ENCODE measurements at regions not wholly inside any gene's neighbourhood (a gene's known extent, or its start where the extent isn't known, plus 50 kb on each side); places are given as distances from the start of the nearest gene placed in this dataset.
"Not testable (repeated sequence)": the region's sequence is repeated elsewhere in the genome, so short reads cannot be mapped to it uniquely, and the experiment has no call there.

GRCh38 chr7:67463316-67463715, 466.7 kb downstream of the TYW1 start:
- DNase-seq = no peak
- Mint-ChIP-seq H3K9me3 (peaks cover 6 to 14% of the 10 kb centered on the region in 2 donors), H3K4me3 (no peak overlapping the region), H3K27me3 (peaks cover 11% of the 10 kb centered on the region), H3K4me1 (no peaks in the 10 kb centered on the region), H3K27ac (no peak overlapping the region)
- no peak for ATAC-seq

GRCh38 chr7:67463983-67464382, 467.4 kb downstream of the TYW1 start:
- no peak for DNase-seq
- no peaks in the 10 kb centered on the region for H3K4me1 Mint-ChIP-seq
- peaks cover 11% of the 10 kb centered on the region for H3K27me3 Mint-ChIP-seq
- no peak overlapping the region for H3K27ac Mint-ChIP-seq
- no peak overlapping the region for H3K4me3 Mint-ChIP-seq
- no peak for ATAC-seq
- peaks cover 11 to 19% of the 10 kb centered on the region in 2 donors for H3K9me3 Mint-ChIP-seq

GRCh38 chr7:67466109-67466508, 469.5 kb downstream of the TYW1 start:
- no peak overlapping the region for H3K27ac Mint-ChIP-seq
- H3K4me1 Mint-ChIP-seq = no peaks in the 10 kb centered on the region
- ATAC-seq (no peak), DNase-seq (no peak)
- H3K9me3 Mint-ChIP-seq = peaks cover 11 to 28% of the 10 kb centered on the region in 2 donors
- peaks cover 11% of the 10 kb centered on the region for H3K27me3 Mint-ChIP-seq
- no peak overlapping the region for H3K4me3 Mint-ChIP-seq

GRCh38 chr7:67470256-67470751, 473.7 kb downstream of the TYW1 start:
- Mint-ChIP-seq H3K4me1 (no peaks in the 10 kb centered on the region), H3K9me3 (peaks cover 7 to 18% of the 10 kb centered on the region in 2 donors), H3K27me3 (no peaks in the 10 kb centered on the region), H3K27ac (no peak overlapping the region), H3K4me3 (no peak overlapping the region)
- no peak for DNase-seq
- no peak for ATAC-seq

- H3K27ac Mint-ChIP-seq = no peak overlapping the region
Measured at GRCh38 chr7:67475293-67475692, 478.7 kb downstream of the TYW1 start.

GRCh38 chr7:67478066-67478465, 481.4 kb downstream of the TYW1 start:
- no peaks in the 10 kb centered on the region for H3K9me3 Mint-ChIP-seq
- H3K4me1 Mint-ChIP-seq = no peaks in the 10 kb centered on the region
- ATAC-seq (no peak), DNase-seq (no peak)
- no peak overlapping the region for H3K27ac Mint-ChIP-seq
- no peak overlapping the region for H3K4me3 Mint-ChIP-seq
- no peaks in the 10 kb centered on the region for H3K27me3 Mint-ChIP-seq

More at GRCh38 chr7:67475293-67475692, 478.7 kb downstream of the TYW1 start:
- no peaks in the 10 kb centered on the region for H3K4me1 Mint-ChIP-seq
- no peak for DNase-seq
- H3K27me3 Mint-ChIP-seq = no peaks in the 10 kb centered on the region
- H3K4me3 Mint-ChIP-seq = no peak overlapping the region
- no peaks in the 10 kb centered on the region for H3K9me3 Mint-ChIP-seq
- ATAC-seq = no peak

DNA sequence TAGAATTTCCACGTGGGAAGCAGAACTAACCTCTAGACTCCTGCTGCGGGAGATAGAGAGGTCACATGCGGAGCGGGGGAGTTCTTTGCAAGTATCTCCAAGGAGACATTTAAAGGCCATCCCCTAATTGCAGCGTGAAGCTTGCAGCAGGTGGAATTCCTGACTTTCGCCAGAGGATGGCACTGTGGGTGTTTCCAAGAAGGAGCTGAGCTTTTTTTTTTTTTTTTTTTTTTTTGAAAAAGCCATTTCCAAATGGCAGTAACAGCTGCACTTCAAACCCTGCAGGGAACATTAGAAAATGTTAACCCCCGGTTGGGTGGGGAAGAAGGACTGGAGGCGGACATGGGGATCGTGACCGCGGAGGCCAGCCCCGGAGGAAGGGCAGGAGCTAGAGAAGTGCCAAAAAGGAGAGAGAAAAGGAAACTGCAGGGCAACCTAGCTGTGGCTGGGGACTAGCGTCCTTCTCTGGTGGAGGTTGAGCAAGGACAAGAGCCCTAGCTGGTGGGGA, 487.7 kb downstream of the TYW1 start:
- no peak for ATAC-seq
- peak; percentile 15 for DNase-seq

GRCh38 chr7:67486401-67486800, 489.8 kb downstream of the TYW1 start:
- no peaks in the 10 kb centered on the region for H3K27me3 Mint-ChIP-seq
- H3K4me3 Mint-ChIP-seq = no peak overlapping the region
- no peak for DNase-seq
- H3K4me1 Mint-ChIP-seq = no peaks in the 10 kb centered on the region
- peaks cover 9 to 13% of the 10 kb centered on the region in 2 donors for H3K9me3 Mint-ChIP-seq
- no peak for ATAC-seq
- no peak overlapping the region for H3K27ac Mint-ChIP-seq

More for the DNA sequence above, 487.7 kb downstream of the TYW1 start:
- Mint-ChIP-seq H3K27me3 (no peaks in the 10 kb centered on the region), H3K4me1 (no peaks in the 10 kb centered on the region), H3K4me3 (no peak overlapping the region), H3K27ac (no peak overlapping the region), H3K9me3 (no peaks in the 10 kb centered on the region)

GRCh38 chr7:67487316-67487715, 490.7 kb downstream of the TYW1 start:
- Mint-ChIP-seq H3K27ac (no peak overlapping the region), H3K27me3 (no peaks in the 10 kb centered on the region), H3K4me1 (no peaks in the 10 kb centered on the region), H3K9me3 (peaks cover 9 to 13% of the 10 kb centered on the region in 2 donors), H3K4me3 (no peak overlapping the region)
- no peak for ATAC-seq
- no peak for DNase-seq

DNA sequence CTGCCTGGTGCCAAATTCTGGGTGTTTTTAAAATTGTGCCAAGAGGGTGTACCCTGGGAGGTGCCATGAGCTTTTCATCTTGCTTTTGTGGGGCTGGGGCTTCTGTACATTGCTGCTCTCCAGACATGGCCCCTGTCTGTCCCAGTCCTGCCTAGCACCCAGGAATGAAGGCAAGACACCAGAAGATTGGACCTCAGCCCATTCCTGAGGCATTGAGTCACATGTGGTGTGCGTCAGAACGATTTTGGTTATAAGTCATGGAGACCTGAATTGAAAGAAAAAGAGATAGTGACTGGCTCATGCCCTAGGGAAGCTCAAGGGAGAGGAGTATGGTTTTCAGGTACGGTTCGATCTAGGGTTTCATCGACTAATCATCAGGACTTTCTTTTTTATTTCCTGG, 493.2 kb downstream of the TYW1 start:
- Mint-ChIP-seq H3K4me3 (no peak overlapping the region), H3K4me1 (no peaks in the 10 kb centered on the region), H3K27ac (no peak overlapping the region), H3K9me3 (peaks cover 9 to 13% of the 10 kb centered on the region in 2 donors), H3K27me3 (no peaks in the 10 kb centered on the region)
- DNase-seq (no peak), ATAC-seq (no peak)

DNA sequence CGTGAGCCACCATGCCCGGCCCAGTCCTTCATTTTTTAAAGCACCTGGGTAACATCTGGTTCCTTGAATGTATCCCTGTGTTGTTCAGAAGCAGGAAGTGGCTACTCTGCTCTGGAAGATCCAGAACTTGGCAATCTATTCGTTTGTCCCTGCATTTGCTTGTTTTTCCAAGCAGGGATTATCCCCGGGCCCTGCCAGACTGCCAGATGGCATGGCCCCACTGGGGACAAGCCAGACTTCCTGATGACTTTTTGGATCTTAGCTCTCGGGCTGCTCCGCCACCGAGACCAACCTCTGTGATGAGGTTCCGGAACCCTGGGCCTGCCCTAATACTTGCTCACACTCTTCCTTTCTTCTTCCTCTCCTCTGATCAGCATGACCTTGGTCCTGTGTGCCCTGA, 496.7 kb downstream of the TYW1 start:
- Mint-ChIP-seq H3K27ac (no peak overlapping the region), H3K27me3 (no peaks in the 10 kb centered on the region), H3K9me3 (peaks cover 9 to 13% of the 10 kb centered on the region in 2 donors), H3K4me3 (no peak overlapping the region), H3K4me1 (no peaks in the 10 kb centered on the region)
- ATAC-seq (no peak), DNase-seq (no peak)

GRCh38 chr7:67496589-67496988, 500.0 kb downstream of the TYW1 start:
- H3K4me1 Mint-ChIP-seq = no peaks in the 10 kb centered on the region
- no peak overlapping the region for H3K27ac Mint-ChIP-seq
- no peaks in the 10 kb centered on the region for H3K9me3 Mint-ChIP-seq
- ATAC-seq (no peak), DNase-seq (no peak)
- no peak overlapping the region for H3K4me3 Mint-ChIP-seq
- no peaks in the 10 kb centered on the region for H3K27me3 Mint-ChIP-seq

DNA sequence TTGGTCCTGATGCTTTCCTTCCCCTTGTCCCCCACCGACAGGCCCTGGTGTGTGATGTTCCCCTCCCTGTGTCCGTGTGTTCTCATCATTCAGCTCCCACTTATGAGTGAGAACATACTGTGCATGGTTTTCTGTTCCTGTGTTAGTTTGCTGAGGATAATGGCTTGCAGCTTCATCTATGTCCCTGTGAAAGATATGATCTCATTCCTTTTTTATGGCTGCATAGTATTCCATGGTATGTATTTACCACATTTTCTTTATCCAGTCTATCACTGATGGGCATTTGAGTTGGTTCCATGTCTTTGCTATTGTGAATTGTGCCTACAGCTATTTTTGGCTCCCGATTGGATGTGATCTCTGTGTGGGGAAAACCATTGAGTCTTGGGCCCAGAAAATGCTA, 501.3 kb downstream of the TYW1 start:
- H3K4me1 Mint-ChIP-seq, H3K27ac Mint-ChIP-seq, ATAC-seq, H3K27me3 Mint-ChIP-seq, H3K4me3 Mint-ChIP-seq, H3K9me3 Mint-ChIP-seq, DNase-seq: not testable (repeated sequence)

GRCh38 chr7:67502929-67503328, 506.3 kb downstream of the TYW1 start:
- no peaks in the 10 kb centered on the region for H3K4me1 Mint-ChIP-seq
- DNase-seq (no peak), ATAC-seq (no peak)
- no peaks in the 10 kb centered on the region for H3K9me3 Mint-ChIP-seq
- no peak overlapping the region for H3K4me3 Mint-ChIP-seq
- H3K27me3 Mint-ChIP-seq = no peaks in the 10 kb centered on the region
- no peak overlapping the region for H3K27ac Mint-ChIP-seq

DNA sequence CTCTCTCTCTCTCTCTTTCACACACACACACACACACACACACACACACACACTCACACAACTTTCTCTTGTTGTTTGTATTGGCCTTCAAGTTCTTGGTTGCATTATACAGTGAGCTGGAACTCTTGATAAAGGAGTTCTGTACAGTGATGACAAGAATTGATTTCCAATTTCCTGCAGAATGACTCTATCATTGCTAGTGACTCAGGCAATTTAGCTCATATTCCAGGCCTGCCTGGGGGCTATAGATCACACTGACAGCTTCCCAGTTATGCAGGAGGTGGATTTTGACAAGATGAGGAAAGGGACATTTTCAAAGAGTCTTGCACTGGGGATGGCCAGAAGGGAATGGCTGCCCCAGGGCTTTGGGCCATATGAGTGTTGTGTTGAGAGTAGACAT, 508.8 kb downstream of the TYW1 start:
- Mint-ChIP-seq H3K4me1 (no peaks in the 10 kb centered on the region), H3K9me3 (peaks cover 6% of the 10 kb centered on the region in 2 donors), H3K27ac (no peak overlapping the region), H3K4me3 (no peak overlapping the region), H3K27me3 (no peaks in the 10 kb centered on the region)
- no peak for DNase-seq
- ATAC-seq = no peak

GRCh38 chr7:67512481-67512880, 515.8 kb downstream of the TYW1 start:
- H3K4me3 Mint-ChIP-seq = no peak overlapping the region
- peaks cover 10 to 16% of the 10 kb centered on the region in 2 donors for H3K9me3 Mint-ChIP-seq
- no peaks in the 10 kb centered on the region for H3K27me3 Mint-ChIP-seq
- no peak for ATAC-seq
- no peak overlapping the region for H3K27ac Mint-ChIP-seq
- no peaks in the 10 kb centered on the region for H3K4me1 Mint-ChIP-seq
- DNase-seq = no peak

DNA sequence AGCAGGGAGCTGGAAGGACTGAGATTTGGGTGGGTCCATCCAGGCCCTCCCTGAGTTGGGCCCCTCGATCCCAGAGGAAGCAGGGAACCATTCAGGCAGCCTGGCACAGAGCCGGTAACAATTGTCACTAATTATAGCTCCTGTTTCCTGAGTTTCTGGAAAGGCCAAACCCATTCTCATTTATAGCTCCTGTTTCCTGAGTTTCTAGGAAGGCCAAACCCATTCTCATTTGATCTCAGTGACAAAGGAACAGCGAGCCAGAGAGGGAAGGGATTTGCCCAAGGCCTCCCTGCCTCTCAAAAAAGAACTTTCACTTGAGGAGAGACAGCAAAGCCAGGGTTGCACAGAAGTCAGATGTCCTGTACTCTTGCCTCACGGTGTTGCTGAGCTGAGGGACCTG, 521.9 kb downstream of the TYW1 start:
- ATAC-seq (no peak), DNase-seq (no peak)
- Mint-ChIP-seq H3K4me3 (no peak overlapping the region), H3K27ac (no peak overlapping the region), H3K9me3 (peaks cover 0 to 6% of the 10 kb centered on the region in 2 donors), H3K27me3 (no peaks in the 10 kb centered on the region), H3K4me1 (no peaks in the 10 kb centered on the region)

Data from stimulated activated naive CD8-positive, alpha-beta T cell treated with anti-CD3 and anti-CD28 coated beads, Interleukin-15, amount 100 ng/mL, for 72 hours (primary cell).